Astrocyte (in vitro differentiated cells and primary cell): ENCODE measurements at regions not wholly inside any gene's neighbourhood (a gene's known extent, or its start where the extent isn't known, plus 50 kb on each side); places are given as distances from the start of the nearest gene placed in this dataset.
"Not testable (repeated sequence)": the region's sequence is repeated elsewhere in the genome, so short reads cannot be mapped to it uniquely, and the experiment has no call there.

Experiments used
- DNase-seq: peaks from one replicate; pipeline ENCODE4 v3.0.0-alpha.2; 2010; ENCODE audit warnings: low read depth
- FAIRE-seq: peaks from 2 replicates; lab custom pipeline; 2011; peaks lifted over from hg19 to GRCh38; lab: Jason Lieb, UNC
- H2AFZ ChIP-seq: 2 replicates; pipeline ENCODE4 v1.6.0; 2012; ENCODE audit warnings: low read depth, low read length, inconsistent platforms
- H3K27ac ChIP-seq: 2 replicates; pipeline ENCODE4 v1.5.1; 2011; ENCODE audit warnings: low read depth, low read length, inconsistent platforms
- H3K27me3 ChIP-seq: 2 replicates; pipeline ENCODE4 v1.6.0; 2011; ENCODE audit warnings: low read length, inconsistent platforms; ENCODE audit not compliant: insufficient read depth
- H3K36me3 ChIP-seq: 2 replicates; pipeline ENCODE4 v1.5.1; 2011; ENCODE audit warnings: low read length, inconsistent platforms; ENCODE audit not compliant: insufficient read depth
- H3K4me1 ChIP-seq: 2 replicates; pipeline ENCODE4 v1.5.1; 2011; ENCODE audit warnings: low read length, inconsistent platforms; ENCODE audit not compliant: insufficient read depth
- H3K4me2 ChIP-seq: 2 replicates; pipeline ENCODE4 v1.6.0; 2012; ENCODE audit warnings: low read length, inconsistent platforms
- H3K4me3 ChIP-seq: 2 replicates; pipeline ENCODE4 v1.5.1; 2011; ENCODE audit warnings: low read depth, mild to moderate bottlenecking, low read length, inconsistent platforms; ENCODE audit not compliant: insufficient read depth
- H3K79me2 ChIP-seq: 2 replicates; pipeline ENCODE4 v1.6.0; 2012; ENCODE audit warnings: mild to moderate bottlenecking, low read length, inconsistent platforms; ENCODE audit not compliant: insufficient read depth
- H3K9ac ChIP-seq: 2 replicates; pipeline ENCODE4 v1.6.0; 2012; ENCODE audit warnings: mild to moderate bottlenecking, low read length, inconsistent platforms
- H3K9me3 ChIP-seq: 2 replicates; pipeline ENCODE4 v1.5.1; 2012; ENCODE audit warnings: low read depth, mild to moderate bottlenecking, low read length, inconsistent platforms; ENCODE audit not compliant: insufficient read depth
- H4K20me1 ChIP-seq: 2 replicates; pipeline ENCODE4 v1.6.0; 2012; ENCODE audit warnings: low read length, inconsistent platforms; ENCODE audit not compliant: insufficient read depth
- H3K27ac Mint-ChIP-seq: one replicate; pipeline ENCODE4 v1.8.0; 2021; ENCODE audit warnings: mild to moderate bottlenecking, mixed read lengths; ENCODE audit not compliant: unreplicated experiment
- H3K27me3 Mint-ChIP-seq: one replicate; pipeline ENCODE4 v1.8.0; 2021; ENCODE audit warnings: low read depth, mixed read lengths; ENCODE audit not compliant: unreplicated experiment
- H3K36me3 Mint-ChIP-seq: one replicate; pipeline ENCODE4 v1.8.0; 2021; ENCODE audit warnings: low read depth, mixed read lengths; ENCODE audit not compliant: unreplicated experiment
- H3K4me1 Mint-ChIP-seq: one replicate; pipeline ENCODE4 v1.8.0; 2021; ENCODE audit warnings: low read depth, mixed read lengths; ENCODE audit not compliant: unreplicated experiment
- H3K4me3 Mint-ChIP-seq: one replicate; pipeline ENCODE4 v1.8.0; 2021; ENCODE audit warnings: mild to moderate bottlenecking, moderate library complexity, mixed read lengths; ENCODE audit not compliant: unreplicated experiment
- H3K9me3 Mint-ChIP-seq: one replicate; pipeline ENCODE4 v1.8.0; 2021; ENCODE audit warnings: mild to moderate bottlenecking, mixed read lengths; ENCODE audit not compliant: unreplicated experiment
- EZH2 ChIP-seq: IDR thresholded peaks from 2 replicates; pipeline ENCODE4 v1.6.1; 2012; ENCODE audit warnings: mild to moderate bottlenecking, low read length, inconsistent platforms; ENCODE audit not compliant: insufficient read depth
- TF ChIP-seq, protein P1 (sequence below): IDR thresholded peaks from 2 replicates; pipeline ENCODE4 v1.5.1; 2011; ENCODE audit warnings: low read depth, mild to moderate bottlenecking, inconsistent platforms, low read length, moderate library complexity; ENCODE audit not compliant: insufficient read depth

DNA sequence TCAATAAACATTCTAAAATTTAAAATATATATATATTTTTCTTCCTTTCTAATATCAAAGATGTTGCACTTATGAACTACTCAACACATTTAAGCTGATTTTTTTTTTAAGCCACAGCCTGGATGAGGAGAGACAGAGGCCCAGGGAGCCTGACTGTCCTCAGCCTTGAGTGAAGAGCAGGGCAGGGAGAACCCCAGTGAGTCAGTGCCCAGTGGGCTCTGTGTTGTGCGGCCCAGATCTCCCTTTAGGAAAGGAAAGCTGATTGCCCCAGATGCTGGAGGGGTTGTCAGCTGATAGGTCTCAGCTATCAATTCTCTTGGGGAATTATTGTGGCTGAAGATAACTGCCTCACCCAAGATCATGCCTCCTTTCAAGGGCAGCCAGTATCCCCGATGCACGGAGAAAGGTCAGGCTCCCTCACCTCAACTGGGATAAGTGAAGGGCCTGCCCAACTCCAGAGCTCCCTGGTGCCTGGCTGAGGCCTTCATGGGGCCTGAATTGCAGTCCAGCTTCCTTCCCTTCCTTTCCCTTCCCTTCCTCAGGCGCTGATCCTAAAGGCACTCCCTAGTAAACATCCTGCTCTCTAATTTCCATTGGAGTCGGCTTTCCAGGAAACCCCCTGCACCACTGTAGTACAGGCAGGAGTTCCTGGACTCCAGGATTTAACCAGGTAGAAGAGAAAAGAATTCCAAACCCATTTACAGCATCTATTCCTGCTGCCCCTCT is 106.9 kb upstream of the ATL2 start:
- Mint-ChIP-seq H3K27me3 (peaks cover 8% of the 10 kb centered on the region), H3K4me3 (no peak overlapping the region), H3K27ac (no peak overlapping the region), H3K9me3 (peaks cover 11% of the 10 kb centered on the region), H3K4me1 (no peaks in the 10 kb centered on the region), H3K36me3 (peaks cover 2% of the 10 kb centered on the region)
- FAIRE-seq: no peak
- TF ChIP-seq, protein P1, sequence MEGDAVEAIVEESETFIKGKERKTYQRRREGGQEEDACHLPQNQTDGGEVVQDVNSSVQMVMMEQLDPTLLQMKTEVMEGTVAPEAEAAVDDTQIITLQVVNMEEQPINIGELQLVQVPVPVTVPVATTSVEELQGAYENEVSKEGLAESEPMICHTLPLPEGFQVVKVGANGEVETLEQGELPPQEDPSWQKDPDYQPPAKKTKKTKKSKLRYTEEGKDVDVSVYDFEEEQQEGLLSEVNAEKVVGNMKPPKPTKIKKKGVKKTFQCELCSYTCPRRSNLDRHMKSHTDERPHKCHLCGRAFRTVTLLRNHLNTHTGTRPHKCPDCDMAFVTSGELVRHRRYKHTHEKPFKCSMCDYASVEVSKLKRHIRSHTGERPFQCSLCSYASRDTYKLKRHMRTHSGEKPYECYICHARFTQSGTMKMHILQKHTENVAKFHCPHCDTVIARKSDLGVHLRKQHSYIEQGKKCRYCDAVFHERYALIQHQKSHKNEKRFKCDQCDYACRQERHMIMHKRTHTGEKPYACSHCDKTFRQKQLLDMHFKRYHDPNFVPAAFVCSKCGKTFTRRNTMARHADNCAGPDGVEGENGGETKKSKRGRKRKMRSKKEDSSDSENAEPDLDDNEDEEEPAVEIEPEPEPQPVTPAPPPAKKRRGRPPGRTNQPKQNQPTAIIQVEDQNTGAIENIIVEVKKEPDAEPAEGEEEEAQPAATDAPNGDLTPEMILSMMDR: no peak
- no peak for TF ChIP-seq EZH2
- H3K9me3 ChIP-seq: peaks cover 10% of the 10 kb centered on the region
- H3K4me2 ChIP-seq: no peak overlapping the region
- H4K20me1 ChIP-seq: no peaks in the 10 kb centered on the region
- DNase-seq: no peak
- H3K9ac ChIP-seq: no peak overlapping the region
- H3K36me3 ChIP-seq: no peaks in the 10 kb centered on the region
- no peak overlapping the region for H2AFZ ChIP-seq
- H3K27me3 ChIP-seq: peaks cover 3% of the 10 kb centered on the region
- no peaks in the 10 kb centered on the region for H3K79me2 ChIP-seq
- no peak overlapping the region for H3K4me3 ChIP-seq
- H3K27ac ChIP-seq: no peak overlapping the region
- no peaks in the 10 kb centered on the region for H3K4me1 ChIP-seq

DNA sequence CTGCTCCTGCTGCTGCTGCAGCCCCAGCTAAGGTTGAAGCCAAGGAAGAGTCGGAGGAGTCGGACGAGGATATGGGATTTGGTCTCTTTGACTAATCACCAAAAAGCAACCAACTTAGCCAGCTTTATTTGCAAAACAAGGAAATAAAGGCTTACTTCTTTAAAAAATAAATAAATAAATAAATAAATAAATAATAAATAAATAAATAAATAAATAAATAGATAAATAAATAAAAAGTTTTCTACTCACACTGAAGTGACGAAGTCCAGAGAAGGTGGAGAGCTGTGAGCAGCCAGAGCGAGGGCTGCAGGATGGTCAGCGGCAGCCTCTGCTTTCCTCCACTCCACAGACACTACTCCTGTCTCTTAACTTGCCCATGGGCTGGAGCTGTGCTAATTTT is 105.6 kb upstream of the ATL2 start:
- not testable (repeated sequence) for H3K4me2 ChIP-seq, H3K27me3 Mint-ChIP-seq, H3K79me2 ChIP-seq, H3K27ac Mint-ChIP-seq, H3K27ac ChIP-seq, H3K4me1 Mint-ChIP-seq, H3K4me1 ChIP-seq, DNase-seq, FAIRE-seq, H3K27me3 ChIP-seq, H2AFZ ChIP-seq, H4K20me1 ChIP-seq, H3K36me3 ChIP-seq, H3K9ac ChIP-seq, H3K4me3 Mint-ChIP-seq, H3K36me3 Mint-ChIP-seq, H3K4me3 ChIP-seq
- peaks cover 10% of the 10 kb centered on the region for H3K9me3 ChIP-seq
- H3K9me3 Mint-ChIP-seq: peaks cover 11% of the 10 kb centered on the region

DNA sequence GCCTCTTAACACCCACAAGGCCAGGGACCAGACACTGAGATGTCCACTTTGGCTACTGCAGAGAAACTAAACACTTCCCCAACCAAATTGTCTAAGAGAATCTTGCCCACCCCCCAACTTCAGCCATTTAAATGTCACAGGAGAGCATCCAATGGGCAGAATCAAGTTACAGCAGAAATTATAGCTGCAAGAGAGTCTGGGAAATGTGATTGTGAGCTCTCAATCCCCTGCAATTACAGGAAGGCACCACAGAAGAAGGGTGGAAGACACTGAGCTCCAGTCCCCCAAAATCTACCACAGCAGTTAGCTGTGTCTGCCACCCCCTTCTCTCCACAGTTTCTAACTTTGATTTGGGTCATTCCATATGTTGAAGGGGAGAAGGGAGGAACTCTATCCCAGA is 103.5 kb upstream of the ATL2 start:
- H3K4me1 ChIP-seq: no peaks in the 10 kb centered on the region
- H3K9me3 Mint-ChIP-seq: peaks cover 11% of the 10 kb centered on the region

More for the DNA sequence above, 103.5 kb upstream of the ATL2 start:
- no peaks in the 10 kb centered on the region for H4K20me1 ChIP-seq
- Mint-ChIP-seq H3K27me3 (peaks cover 6% of the 10 kb centered on the region), H3K4me1 (no peaks in the 10 kb centered on the region), H3K4me3 (no peak overlapping the region), H3K27ac (no peak overlapping the region), H3K36me3 (peaks cover 2% of the 10 kb centered on the region)
- no peaks in the 10 kb centered on the region for H3K36me3 ChIP-seq
- H3K79me2 ChIP-seq: no peaks in the 10 kb centered on the region
- H3K9ac ChIP-seq: no peak overlapping the region
- H3K27me3 ChIP-seq: peaks cover 6% of the 10 kb centered on the region
- H3K27ac ChIP-seq: no peak overlapping the region
- no peak overlapping the region for H3K4me2 ChIP-seq
- no peak for FAIRE-seq
- TF ChIP-seq EZH2: no peak
- TF ChIP-seq, protein P1: no peak
- H3K9me3 ChIP-seq: peaks cover 10% of the 10 kb centered on the region
- H3K4me3 ChIP-seq: no peak overlapping the region
- no peak overlapping the region for H2AFZ ChIP-seq
- DNase-seq: no peak
